GM12801 (cell line): ENCODE measurements at regions not wholly inside any gene's neighbourhood (a gene's known extent, or its start where the extent isn't known, plus 50 kb on each side); places are given as distances from the start of the nearest gene placed in this dataset.

Experiments used
- TF ChIP-seq, protein P1 (sequence below): IDR thresholded peaks from one replicate; pipeline ENCODE4 v1.5.1; 2011; ENCODE audit warnings: control low read depth; ENCODE audit not compliant: insufficient read length; ENCODE audit errors: extremely low read depth

DNA sequence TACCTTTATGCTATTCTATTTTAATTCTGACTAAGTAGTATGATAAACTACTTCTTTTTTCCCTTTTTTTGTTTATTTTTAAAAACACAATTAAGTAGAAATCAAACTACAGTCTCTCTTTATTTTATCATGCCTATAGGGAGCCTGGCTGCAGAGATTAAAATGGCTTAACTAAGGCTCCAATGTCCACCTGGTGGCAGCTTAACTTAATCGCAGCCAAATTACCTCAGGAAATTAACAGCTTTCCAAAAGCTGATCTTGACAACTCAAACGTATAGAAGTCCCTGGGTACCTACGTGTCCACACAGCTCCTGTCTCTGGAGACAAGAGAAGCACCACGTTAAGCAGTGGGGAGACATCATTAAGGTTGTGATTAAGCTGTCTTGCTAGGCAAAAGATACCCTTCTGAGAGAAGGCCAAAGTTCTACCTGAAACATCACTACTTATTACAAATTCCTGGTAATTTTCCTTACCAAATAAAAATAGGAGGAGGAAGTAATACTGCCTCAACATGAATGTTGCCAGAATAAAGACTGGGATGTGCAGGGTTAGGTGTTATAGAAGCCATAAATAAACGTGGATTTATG, 63.2 kb upstream of the SNX19 start:
- TF ChIP-seq, protein P1, sequence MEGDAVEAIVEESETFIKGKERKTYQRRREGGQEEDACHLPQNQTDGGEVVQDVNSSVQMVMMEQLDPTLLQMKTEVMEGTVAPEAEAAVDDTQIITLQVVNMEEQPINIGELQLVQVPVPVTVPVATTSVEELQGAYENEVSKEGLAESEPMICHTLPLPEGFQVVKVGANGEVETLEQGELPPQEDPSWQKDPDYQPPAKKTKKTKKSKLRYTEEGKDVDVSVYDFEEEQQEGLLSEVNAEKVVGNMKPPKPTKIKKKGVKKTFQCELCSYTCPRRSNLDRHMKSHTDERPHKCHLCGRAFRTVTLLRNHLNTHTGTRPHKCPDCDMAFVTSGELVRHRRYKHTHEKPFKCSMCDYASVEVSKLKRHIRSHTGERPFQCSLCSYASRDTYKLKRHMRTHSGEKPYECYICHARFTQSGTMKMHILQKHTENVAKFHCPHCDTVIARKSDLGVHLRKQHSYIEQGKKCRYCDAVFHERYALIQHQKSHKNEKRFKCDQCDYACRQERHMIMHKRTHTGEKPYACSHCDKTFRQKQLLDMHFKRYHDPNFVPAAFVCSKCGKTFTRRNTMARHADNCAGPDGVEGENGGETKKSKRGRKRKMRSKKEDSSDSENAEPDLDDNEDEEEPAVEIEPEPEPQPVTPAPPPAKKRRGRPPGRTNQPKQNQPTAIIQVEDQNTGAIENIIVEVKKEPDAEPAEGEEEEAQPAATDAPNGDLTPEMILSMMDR: no peak

DNA sequence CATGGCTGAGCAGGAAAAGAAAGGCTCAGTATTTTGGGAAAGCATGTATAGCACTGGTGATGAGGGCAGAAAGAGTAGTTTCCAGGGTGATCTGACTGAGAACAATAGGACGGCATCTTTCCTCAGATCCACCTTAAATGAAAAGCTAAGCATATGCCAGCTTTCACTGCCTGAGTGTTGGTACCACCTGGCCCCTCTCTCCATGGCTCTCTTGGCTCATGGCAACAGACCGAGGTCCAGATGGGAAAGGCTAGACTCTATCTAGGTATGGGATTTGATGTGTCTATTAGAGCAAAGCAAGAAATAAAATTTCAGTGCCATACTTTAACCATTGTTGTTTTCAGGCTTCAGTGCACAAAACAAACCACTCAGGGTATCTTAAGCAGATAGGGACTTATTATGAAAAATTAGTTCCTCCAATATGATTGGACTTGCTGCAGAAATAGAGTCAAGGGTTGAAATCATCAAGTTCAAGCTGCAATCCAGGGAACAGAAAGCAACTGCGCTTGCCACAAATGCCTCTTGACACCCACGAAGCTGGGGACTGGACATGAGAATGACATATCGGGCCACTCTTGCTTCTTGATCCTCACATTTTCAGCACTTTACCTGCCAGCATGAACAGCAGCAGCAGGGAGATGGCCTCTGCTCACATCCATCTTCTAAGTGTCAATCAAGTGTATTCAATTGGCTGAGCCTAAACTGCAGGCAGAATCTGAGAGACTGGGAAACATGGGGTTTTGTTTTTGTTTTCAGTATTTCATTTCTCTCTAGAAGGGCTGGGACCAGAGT, 64.0 kb upstream of the SNX19 start:
- TF ChIP-seq, protein P1: no peak

DNA sequence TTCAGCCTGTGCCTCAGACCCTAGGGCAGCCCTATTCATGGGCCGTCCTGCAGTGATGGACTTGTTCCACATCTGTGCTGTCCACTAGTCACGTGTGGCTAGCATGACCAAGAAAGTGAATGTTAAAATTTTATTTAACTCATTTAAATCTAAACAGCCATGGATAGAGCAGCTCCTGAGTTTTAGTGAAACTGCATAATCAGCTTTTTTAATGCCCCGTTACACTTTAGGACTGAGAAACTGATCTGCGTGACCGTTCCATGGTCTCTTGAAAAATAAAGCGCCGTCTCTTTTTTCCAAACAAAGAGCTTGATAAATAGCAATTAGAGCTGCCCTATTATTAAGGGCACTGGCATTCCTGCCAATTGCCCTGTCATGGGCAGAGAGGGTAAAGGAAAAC, 76.5 kb upstream of the SNX19 start:
- TF ChIP-seq, protein P1: no peak

DNA sequence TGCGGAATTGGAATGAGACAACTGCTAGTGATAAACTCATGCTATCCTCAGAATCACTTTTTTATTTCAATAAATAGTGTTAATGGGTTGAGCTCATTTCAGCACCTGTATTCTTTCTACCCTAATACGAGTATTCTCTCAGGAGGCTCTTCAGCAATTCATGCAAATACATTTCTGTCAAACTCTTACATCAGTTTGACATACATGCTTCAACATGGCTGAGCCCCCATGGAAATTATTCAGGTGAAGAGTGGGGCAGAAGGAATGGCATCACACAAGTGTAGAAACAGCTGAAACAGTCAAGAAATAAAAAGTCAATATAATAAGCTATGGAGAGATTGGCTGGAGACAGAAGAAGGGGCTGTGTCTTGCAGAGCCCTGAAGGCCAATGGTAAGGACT, 77.8 kb upstream of the SNX19 start:
- TF ChIP-seq, protein P1: no peak

DNA sequence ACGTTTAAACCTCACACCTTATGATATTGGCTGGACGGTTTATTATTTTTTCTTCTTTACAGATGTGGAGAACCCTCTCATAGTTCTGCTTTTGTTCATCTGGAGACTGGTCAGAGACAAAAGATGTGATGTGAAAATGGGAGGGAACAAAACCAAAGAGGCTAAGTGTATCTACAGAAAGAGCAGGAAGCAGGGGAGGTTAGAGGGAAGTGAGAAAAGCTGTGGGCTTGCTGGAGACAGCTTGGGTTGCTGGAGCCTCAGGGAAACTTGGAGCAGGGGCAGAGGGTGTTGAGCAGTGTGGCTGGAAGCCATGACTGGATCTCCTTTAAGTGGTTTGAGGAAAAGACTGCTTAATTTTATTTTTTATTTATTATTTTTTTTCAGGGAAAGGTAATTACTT, 79.0 kb upstream of the SNX19 start:
- TF ChIP-seq, protein P1: no peak

DNA sequence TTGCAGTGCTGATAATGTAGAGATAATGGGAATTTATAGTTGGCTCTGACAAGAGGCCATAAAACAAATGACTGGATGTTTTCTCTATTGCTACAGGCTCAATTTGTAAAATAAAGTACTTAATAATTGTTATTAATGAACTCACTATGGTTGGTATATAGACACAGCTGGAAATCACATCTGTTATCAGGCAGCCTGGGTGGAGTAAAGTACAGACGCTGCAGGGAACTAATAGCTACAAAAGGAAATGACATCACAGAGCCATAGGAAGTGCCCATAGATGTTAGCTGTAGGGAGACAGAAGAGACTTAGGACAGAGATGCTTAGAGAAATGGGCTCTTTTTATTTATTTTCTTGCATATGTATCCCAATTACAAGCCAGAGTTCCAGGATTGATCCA, 81.0 kb upstream of the SNX19 start:
- TF ChIP-seq, protein P1: no peak

DNA sequence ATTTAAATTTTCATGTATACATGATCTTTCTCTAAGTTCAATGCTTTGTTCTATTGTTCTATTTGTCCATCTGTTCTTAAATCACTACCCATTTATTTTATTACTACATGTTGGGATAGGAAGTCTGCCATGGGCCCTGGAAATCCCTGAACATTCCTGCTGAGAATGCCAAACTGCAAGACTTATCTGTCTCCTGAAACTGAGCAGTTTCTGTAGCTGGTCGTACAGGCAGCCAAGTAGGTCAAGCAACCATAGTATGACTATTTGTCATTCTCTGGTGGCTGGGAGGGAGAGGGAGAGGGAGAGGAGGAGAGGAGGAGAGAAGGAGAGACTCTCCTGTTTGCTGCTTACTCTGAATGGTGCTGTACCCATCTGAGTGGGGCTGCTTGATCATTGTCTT, 82.8 kb upstream of the SNX19 start:
- TF ChIP-seq, protein P1: no peak
